Lung (tissue), 11 donors: ENCODE measurements at regions not wholly inside any gene's neighbourhood (a gene's known extent, or its start where the extent isn't known, plus 50 kb on each side); places are given as distances from the start of the nearest gene placed in this dataset.

Experiments
- ATAC-seq: fragments of 200-7000 bp; cut with Tn5 transposase; one replicate; pipeline ENCODE4 v1.9.1; 2020; ENCODE audit warnings: moderate number of reproducible peaks; ENCODE audit not compliant: insufficient read depth, low FRiP score
- DNase-seq, 3 donors: peaks; one replicate each; pipeline ENCODE4 v3.0.0-alpha.2; 2013 to 2017
- H3K27ac ChIP-seq, 2 donors: one replicate each; pipeline ENCODE4 v1.5.1; 2013; ENCODE audit warnings: mild to moderate bottlenecking in 2 of 2, moderate library complexity in 2 of 2, control low read depth in 1 of 2, inconsistent platforms in 1 of 2, low read depth in 1 of 2, low read length in 1 of 2
- H3K27me3 ChIP-seq, 3 donors: one replicate each; pipeline ENCODE4 v1.5.1; 2013; ENCODE audit warnings: low read length in 2 of 3; ENCODE audit not compliant: control insufficient read depth in 3 of 3, insufficient read depth in 3 of 3
- H3K36me3 ChIP-seq, 4 donors: one replicate each; pipeline ENCODE4 v1.5.1; 2013; ENCODE audit warnings: low read length in 4 of 4, mild to moderate bottlenecking in 1 of 4, moderate library complexity in 1 of 4; ENCODE audit not compliant: control insufficient read depth in 4 of 4, insufficient read depth in 4 of 4
- H3K4me1 ChIP-seq, 5 donors: one replicate each; pipeline ENCODE4 v1.5.1; 2013; ENCODE audit warnings: low read length in 5 of 5, mild to moderate bottlenecking in 2 of 5, moderate library complexity in 1 of 5; ENCODE audit not compliant: control insufficient read depth in 5 of 5, insufficient read depth in 5 of 5
- H3K4me3 ChIP-seq: one replicate; pipeline ENCODE4 v1.5.1; 2013; ENCODE audit warnings: mild to moderate bottlenecking, control low read depth, moderate library complexity
- H3K9ac ChIP-seq, 2 donors: one replicate each; pipeline ENCODE4 v1.5.1; 2013; ENCODE audit warnings: low read length in 2 of 2, control low read depth in 1 of 2; ENCODE audit not compliant: insufficient read depth in 1 of 2
- H3K9me3 ChIP-seq, 4 donors: one replicate each; pipeline ENCODE4 v1.5.1; 2013; ENCODE audit warnings: low read length in 3 of 4, mild to moderate bottlenecking in 1 of 4, moderate library complexity in 1 of 4; ENCODE audit not compliant: control insufficient read depth in 4 of 4, insufficient read depth in 3 of 4
- CTCF ChIP-seq: IDR thresholded peaks from 2 replicates; pipeline ENCODE4 v1.5.1; 2012; ENCODE audit warnings: mild to moderate bottlenecking; ENCODE audit errors: control extremely low read depth, extremely low read depth
- WGBS, 2 donors: extraction: QIAGEN DNeasy Blood & Tissue Kit; methylation state at CpG; one replicate each; pipeline ENCODE4 v1.1.7; 2013; 5-methylcytosine and 5-hydroxymethylcytosine counted together
- donor health status: control.
- donor health status: control.
- donor health status: Bipolar disorder and iron deficiency.
- donor health status: healthy.
- donor health status: DM: yes; HTN: yes; CAD: no.

GRCh38 chr5:87966213-87966612 lies 302.4 kb downstream of the TMEM161B start:
- H3K27me3 ChIP-seq: no peaks in the 10 kb centered on the region
- TF ChIP-seq CTCF: no peak
- no peaks in the 10 kb centered on the region for H3K4me1 ChIP-seq
- no peak overlapping the region for H3K9ac ChIP-seq
- ATAC-seq (no peak), DNase-seq (no peak)
- 41 to 43% methylated on average over 2 of the region's 2 CpGs for WGBS, 2 donors
- H3K9me3 ChIP-seq: no peaks in the 10 kb centered on the region
- H3K27ac ChIP-seq: no peak overlapping the region
- H3K4me3 ChIP-seq: no peak overlapping the region
- no peaks in the 10 kb centered on the region for H3K36me3 ChIP-seq

- no peaks in the 10 kb centered on the region for H3K9me3 ChIP-seq
- H3K9ac ChIP-seq: no peak overlapping the region
- no peak overlapping the region for H3K4me3 ChIP-seq
- no peaks in the 10 kb centered on the region for H3K27me3 ChIP-seq
- ATAC-seq: no peak
- no peak for TF ChIP-seq CTCF
- H3K27ac ChIP-seq: no peak overlapping the region
- no peaks in the 10 kb centered on the region for H3K4me1 ChIP-seq
- no peaks in the 10 kb centered on the region for H3K36me3 ChIP-seq
- no peak for DNase-seq
These were observed 314.5 kb downstream of the TMEM161B start for GRCh38 chr5:87954121-87954520.

GRCh38 chr5:87951661-87952060 lies 317.0 kb downstream of the TMEM161B start:
- ATAC-seq (no peak), DNase-seq (no peak)
- Histone ChIP-seq H3K4me3 (no peak overlapping the region), H3K27me3 (no peaks in the 10 kb centered on the region), H3K9me3 (no peaks in the 10 kb centered on the region), H3K36me3 (no peaks in the 10 kb centered on the region), H3K27ac (no peak overlapping the region), H3K9ac (no peak overlapping the region), H3K4me1 (no peaks in the 10 kb centered on the region)
- WGBS, 2 donors: 95 to 98% methylated on average over 1 of the region's 1 CpG
- TF ChIP-seq CTCF: no peak
